H1 (cell line): ENCODE measurements at regions not wholly inside any gene's neighbourhood (a gene's known extent, or its start where the extent isn't known, plus 50 kb on each side); places are given as distances from the start of the nearest gene placed in this dataset.

Experiments
- CTCF ChIA-PET: fragments of 300-600 bp; sonication (Branson Sonifier 250); formaldehyde crosslinking; loops from one replicate; lab custom pipeline; 2021; ENCODE audit not compliant: partially characterized antibody; lab: Charles Lee
- POLR2A ChIA-PET: fragments of 300-600 bp; sonication (Branson Sonifier 250); formaldehyde crosslinking; loops from one replicate; lab custom pipeline; 2021; ENCODE audit warnings: inconsistent platforms; ENCODE audit not compliant: partially characterized antibody; lab: Charles Lee
- DNase-seq, 2 experiments: peaks; one replicate each; pipeline versions ENCODE4 v3.0.0 to v3.0.0-alpha.2; 2010 to 2022; ENCODE audit warnings: low spot score in 2 of 2, low read depth in 1 of 2, mixed read lengths in 1 of 2
- FAIRE-seq: peaks from 2 replicates; lab custom pipeline; 2011; peaks lifted over from hg19 to GRCh38; lab: Jason Lieb, UNC
- H2AFZ ChIP-seq: 2 replicates; pipeline ENCODE4 v1.8.1; 2012; ENCODE audit warnings: low read length, inconsistent platforms
- H2AK5ac ChIP-seq: 2 replicates; pipeline ENCODE4 v1.6.1; 2013; ENCODE audit warnings: low read depth, low read length
- H2BK120ac ChIP-seq: replicated peaks from 2 replicates; pipeline ENCODE3; 2013; ENCODE audit warnings: low read depth, low read length, inconsistent platforms
- H2BK12ac ChIP-seq: 2 replicates; pipeline ENCODE4 v1.6.1; 2013; ENCODE audit warnings: low read depth, low read length
- H2BK15ac ChIP-seq: 2 replicates; pipeline ENCODE4 v1.6.1; 2013; ENCODE audit warnings: low read length
- H2BK20ac ChIP-seq: 2 replicates; pipeline ENCODE4 v1.6.1; 2013; ENCODE audit warnings: low read length
- H2BK5ac ChIP-seq: 2 replicates; pipeline ENCODE4 v1.6.1; 2013; ENCODE audit warnings: low read depth, low read length
- H3K14ac ChIP-seq: 2 replicates; pipeline ENCODE4 v1.6.1; 2013; ENCODE audit warnings: inconsistent platforms; ENCODE audit not compliant: insufficient read length
- H3K18ac ChIP-seq: 2 replicates; pipeline ENCODE4 v1.6.1; 2013; ENCODE audit warnings: low read length; ENCODE audit errors: extremely low read depth
- H3K23ac ChIP-seq: 2 replicates; pipeline ENCODE4 v1.6.1; 2013; ENCODE audit warnings: inconsistent platforms; ENCODE audit not compliant: insufficient read length
- H3K23me2 ChIP-seq: 2 replicates; pipeline ENCODE4 v1.6.1; 2013; ENCODE audit warnings: low read depth, low read length
- H3K27ac ChIP-seq: 2 replicates; pipeline ENCODE4 v1.6.1; 2011; ENCODE audit warnings: low read depth, low read length, inconsistent platforms
- H3K27me3 ChIP-seq, 4 experiments: replicated peaks in 1 of 4; 1 replicate in 1 of 4; 2 replicates in 3 of 4; pipeline versions ENCODE4 v1.6.1 to v1.8.1; 2011 to 2013; ENCODE audit warnings: low read length in 3 of 4, mild to moderate bottlenecking in 3 of 4, inconsistent platforms in 2 of 4, mixed read lengths in 2 of 4, moderate library complexity in 1 of 4; ENCODE audit not compliant: control insufficient read depth in 3 of 4, insufficient read depth in 3 of 4; ENCODE audit errors: extremely low read depth in 1 of 4
- H3K36me3 ChIP-seq, 4 experiments: 2 replicates each; pipeline versions ENCODE4 v1.6.1 to v1.8.1; 2011 to 2013; ENCODE audit warnings: mild to moderate bottlenecking in 4 of 4, low read length in 3 of 4, moderate library complexity in 2 of 4, control low read depth in 1 of 4, inconsistent platforms in 1 of 4; ENCODE audit not compliant: insufficient read depth in 4 of 4, control insufficient read depth in 2 of 4
- H3K4ac ChIP-seq: replicated peaks from 2 replicates; pipeline ENCODE3; 2013; ENCODE audit warnings: low read length, low read depth, mixed read lengths, inconsistent platforms; ENCODE audit not compliant: insufficient read length
- H3K4me1 ChIP-seq, 4 experiments: replicated peaks in 1 of 4; 1 replicate in 1 of 4; 2 replicates in 3 of 4; pipeline versions ENCODE4 v1.6.1 to v1.8.1; 2011 to 2013; ENCODE audit warnings: low read length in 3 of 4, inconsistent platforms in 2 of 4, mixed read lengths in 1 of 4; ENCODE audit not compliant: insufficient read depth in 4 of 4, control insufficient read depth in 3 of 4
- H3K4me2 ChIP-seq, 2 experiments: 2 replicates each; pipeline versions ENCODE4 v1.6.1 to v1.8.1; 2011 to 2013; ENCODE audit warnings: low read depth in 2 of 2, low read length in 2 of 2, control low read depth in 1 of 2, inconsistent platforms in 1 of 2, mild to moderate bottlenecking in 1 of 2; ENCODE audit not compliant: insufficient read depth in 1 of 2
- H3K4me3 ChIP-seq, 4 experiments: fragments of 200-600, 300-600 bp in 1 of 4; sonication (generic), shearing (Covaris generic), sonication (Bioruptor Twin) in 1 of 4; 2 replicates each; pipeline versions ENCODE4 v1.5.1 to v1.8.1; 2011 to 2016; ENCODE audit warnings: low read length in 4 of 4, low read depth in 3 of 4, control low read depth in 2 of 4, inconsistent platforms in 2 of 4, mild to moderate bottlenecking in 2 of 4, mixed read lengths in 1 of 4, moderate library complexity in 1 of 4; ENCODE audit not compliant: insufficient read depth in 2 of 4; ENCODE audit errors: extremely low read depth in 1 of 4
- H3K56ac ChIP-seq: replicated peaks from 2 replicates; pipeline ENCODE3; 2013; ENCODE audit warnings: low read depth, mild to moderate bottlenecking, mixed read lengths, low read length, inconsistent platforms; ENCODE audit not compliant: insufficient read length
- H3K79me1 ChIP-seq: 2 replicates; pipeline ENCODE4 v1.6.1; 2013; ENCODE audit warnings: low read depth, low read length, control low read depth
- H3K79me2 ChIP-seq, 2 experiments: 2 replicates each; pipeline versions ENCODE4 v1.6.1 to v1.8.1; 2012 to 2013; ENCODE audit warnings: low read length in 2 of 2, mild to moderate bottlenecking in 2 of 2, inconsistent platforms in 1 of 2; ENCODE audit not compliant: insufficient read depth in 2 of 2, control insufficient read depth in 1 of 2
- H3K9ac ChIP-seq, 4 experiments: replicated peaks in 1 of 4; 1 replicate in 1 of 4; 2 replicates in 3 of 4; pipeline versions ENCODE4 v1.6.1 to v1.8.1; 2011 to 2013; ENCODE audit warnings: low read depth in 3 of 4, low read length in 3 of 4, control low read depth in 2 of 4, mild to moderate bottlenecking in 2 of 4, moderate library complexity in 2 of 4, inconsistent platforms in 1 of 4; ENCODE audit errors: extremely low read depth in 1 of 4
- H3K9me3 ChIP-seq, 2 experiments: 2 replicates each; pipeline versions ENCODE4 v1.6.1 to v1.8.1; 2012 to 2013; ENCODE audit warnings: mild to moderate bottlenecking in 2 of 2, moderate library complexity in 2 of 2, control low read depth in 1 of 2, inconsistent platforms in 1 of 2, low read depth in 1 of 2, low read length in 1 of 2, mixed read lengths in 1 of 2; ENCODE audit not compliant: insufficient read depth in 2 of 2
- H4K20me1 ChIP-seq, 2 experiments: replicated peaks in 1 of 2; 2 replicates each; pipeline versions ENCODE3 to v1.8.1; 2011 to 2013; ENCODE audit warnings: inconsistent platforms in 2 of 2, low read length in 2 of 2, mild to moderate bottlenecking in 1 of 2; ENCODE audit not compliant: insufficient read depth in 2 of 2, control insufficient read depth in 1 of 2
- H4K5ac ChIP-seq: 2 replicates; pipeline ENCODE4 v1.6.1; 2013; ENCODE audit warnings: low read length, low read depth, mixed read lengths, inconsistent platforms; ENCODE audit not compliant: insufficient read length
- H4K8ac ChIP-seq: 2 replicates; pipeline ENCODE4 v1.8.0; 2013; ENCODE audit warnings: mild to moderate bottlenecking, moderate library complexity, low read length, inconsistent platforms; ENCODE audit not compliant: insufficient read depth; ENCODE audit errors: extremely low read depth
- H4K91ac ChIP-seq: replicated peaks from 2 replicates; pipeline ENCODE3; 2013; ENCODE audit warnings: low read length, mixed read lengths, inconsistent platforms; ENCODE audit not compliant: insufficient read length
- HDAC6 ChIP-seq: IDR thresholded peaks from one replicate; pipeline ENCODE4 v1.7.1; 2012; ENCODE audit warnings: low read depth, mild to moderate bottlenecking, inconsistent platforms, low read length, moderate library complexity
- NRF1 ChIP-seq: IDR thresholded peaks from 2 replicates; pipeline ENCODE4 v1.6.1; 2011; ENCODE audit warnings: mild to moderate bottlenecking, low read depth, low read length, improper control_type of control experiment
- RAD21 ChIP-seq, 2 experiments: IDR thresholded peaks in 1 of 2; conservative IDR thresholded peaks in 1 of 2; 2 replicates each; pipeline ENCODE4 v1.6.1; 2011; ENCODE audit warnings: low read depth in 2 of 2, low read length in 2 of 2, improper control_type of control experiment in 1 of 2, inconsistent platforms in 1 of 2, mild to moderate bottlenecking in 1 of 2, moderate library complexity in 1 of 2
- RNF2 ChIP-seq: fragments of 200-900, 300-1000 bp; sonication (generic); IDR thresholded peaks from 2 replicates; pipeline ENCODE4 v1.7.1; 2016; ENCODE audit warnings: borderline replicate concordance, low read depth, mild to moderate bottlenecking, antibody characterized with exemption, low read length; ENCODE audit not compliant: poor library complexity, severe bottlenecking; ENCODE audit errors: missing control alignments
- WGBS, 2 experiments: shearing (Covaris generic) in 1 of 2; methylation state at CpG; one replicate each; pipeline versions ENCODE4 v1.1.6 to v1.1.7; 2013 to 2015; ENCODE audit warnings: low lambda C conversion rate in 2 of 2, mixed read lengths in 2 of 2, inconsistent platforms in 1 of 2, low coverage in 1 of 2, missing lambda C conversion rate in 1 of 2; ENCODE audit not compliant: insufficient replicate concordance in 2 of 2, insufficient coverage in 1 of 2, insufficient read length in 1 of 2; ENCODE audit errors: extremely low coverage in 1 of 2, missing lambda C conversion rate in 1 of 2; 5-methylcytosine and 5-hydroxymethylcytosine counted together
- TF ChIP-seq, protein P1 (sequence below): IDR thresholded peaks from 2 replicates; pipeline ENCODE4 v1.6.1; 2012; ENCODE audit warnings: low read length, inconsistent platforms

DNA sequence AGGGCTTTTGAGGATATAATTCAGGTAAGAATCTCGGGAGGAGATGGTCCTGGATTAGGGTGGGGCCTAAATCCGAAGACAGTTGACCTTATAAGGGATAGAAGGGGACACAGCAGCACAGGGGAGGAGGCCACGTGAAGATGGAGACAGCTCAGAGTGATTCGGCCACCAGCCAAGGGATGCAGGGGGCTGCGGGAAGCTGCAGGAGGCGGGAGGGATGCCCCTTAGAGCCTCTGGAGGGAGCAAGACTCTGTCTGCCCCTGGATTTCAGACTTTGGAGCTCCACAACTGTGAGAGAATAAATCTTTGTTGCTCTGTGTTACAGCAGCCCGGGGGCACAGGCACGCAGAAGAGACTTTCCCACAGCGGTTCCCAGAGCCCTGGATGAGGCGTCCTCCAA, 143.7 kb downstream of the ASB1 start:
- H3K23me2 ChIP-seq = no peaks in the 10 kb centered on the region

More for the DNA sequence above, 143.7 kb downstream of the ASB1 start:
- no peaks in the 10 kb centered on the region; a peak in 1 of 4 replicates for H3K9me3 ChIP-seq
- H3K4me2 ChIP-seq = no peak overlapping the region
- no peak overlapping the region for H2AFZ ChIP-seq
- FAIRE-seq (no peak), DNase-seq (no peak)
- H3K36me3 ChIP-seq = no peaks in the 10 kb centered on the region
- no peak overlapping the region for H2BK120ac ChIP-seq
- no peak overlapping the region for H3K27ac ChIP-seq
- no peak overlapping the region for H3K4ac ChIP-seq
- no peak overlapping the region for H3K4me3 ChIP-seq
- 93% methylated on average over 10 of the region's 10 CpGs; no CpG with 5 or more reads in 1 of the 2 experiments for WGBS, 2 experiments
- H4K8ac ChIP-seq = no peak overlapping the region
- H3K14ac ChIP-seq = no peak overlapping the region
- H2BK5ac ChIP-seq = no peak overlapping the region
- no peak overlapping the region for H2BK12ac ChIP-seq
- H3K9ac ChIP-seq = no peak overlapping the region
- no peak overlapping the region for H2BK15ac ChIP-seq
- no peak overlapping the region for H2BK20ac ChIP-seq
- H2AK5ac ChIP-seq = no peak overlapping the region
- no peaks in the 10 kb centered on the region for H4K20me1 ChIP-seq
- CTCF ChIA-PET = interaction anchor here (1.0 kb wide), 1 partner anchor 214 kb away, joined by 3 read pairs; no protein-coding TSS in a partner anchor
- H3K79me2 ChIP-seq = no peaks in the 10 kb centered on the region
- no peak overlapping the region for H3K56ac ChIP-seq
- no peaks in the 10 kb centered on the region for H3K79me1 ChIP-seq
- no peak overlapping the region for H4K91ac ChIP-seq
- POLR2A ChIA-PET = no interaction called here
- no peaks in the 10 kb centered on the region for H3K4me1 ChIP-seq
- no peak overlapping the region for H3K23ac ChIP-seq
- no peak overlapping the region for H4K5ac ChIP-seq
- TF ChIP-seq, protein P1, sequence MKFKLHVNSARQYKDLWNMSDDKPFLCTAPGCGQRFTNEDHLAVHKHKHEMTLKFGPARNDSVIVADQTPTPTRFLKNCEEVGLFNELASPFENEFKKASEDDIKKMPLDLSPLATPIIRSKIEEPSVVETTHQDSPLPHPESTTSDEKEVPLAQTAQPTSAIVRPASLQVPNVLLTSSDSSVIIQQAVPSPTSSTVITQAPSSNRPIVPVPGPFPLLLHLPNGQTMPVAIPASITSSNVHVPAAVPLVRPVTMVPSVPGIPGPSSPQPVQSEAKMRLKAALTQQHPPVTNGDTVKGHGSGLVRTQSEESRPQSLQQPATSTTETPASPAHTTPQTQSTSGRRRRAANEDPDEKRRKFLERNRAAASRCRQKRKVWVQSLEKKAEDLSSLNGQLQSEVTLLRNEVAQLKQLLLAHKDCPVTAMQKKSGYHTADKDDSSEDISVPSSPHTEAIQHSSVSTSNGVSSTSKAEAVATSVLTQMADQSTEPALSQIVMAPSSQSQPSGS = no peak
- no peak for TF ChIP-seq NRF1
- 0 out of 4 replicates have a peak, but pooled peaks of 1 of the 2 experiments have one; percentile 1 for TF ChIP-seq RAD21 (IDR thresholded peaks at IDR 0.05 in 1 of 2, conservative IDR thresholded peaks at IDR 0.05 in 1 of 2; ENCODE audit: low read depth in 2 of 2, low read length in 2 of 2)
- TF ChIP-seq RNF2 = no peak
- no peak for TF ChIP-seq HDAC6
- H3K18ac ChIP-seq = no peak overlapping the region
- no peaks in the 10 kb centered on the region for H3K27me3 ChIP-seq
